ACC112 (cell line): ENCODE measurements at regions not wholly inside any gene's neighbourhood (a gene's known extent, or its start where the extent isn't known, plus 50 kb on each side); places are given as distances from the start of the nearest gene placed in this dataset.

Experiments
- H2AFZ ChIP-seq: fragments of 200-600 bp; sonication (generic); one replicate; pipeline ENCODE4 v1.6.0; 2017; ENCODE audit warnings: antibody characterized with exemption, low read length; ENCODE audit not compliant: unreplicated experiment
- H3K27ac ChIP-seq: fragments of 200-600 bp; sonication (generic); 2 replicates; pipeline ENCODE4 v1.5.1; 2014; ENCODE audit warnings: low read depth, mild to moderate bottlenecking, antibody characterized with exemption, low read length, moderate library complexity
- H3K27me3 ChIP-seq: fragments of 200-600 bp; sonication (generic); 2 replicates; pipeline ENCODE4 v1.6.1; 2014; ENCODE audit warnings: mild to moderate bottlenecking, antibody characterized with exemption, low read length, moderate library complexity, mixed read lengths; ENCODE audit not compliant: insufficient read depth
- H3K36me3 ChIP-seq: fragments of 200-600 bp; sonication (generic); 2 replicates; pipeline ENCODE4 v1.6.1; 2016; ENCODE audit warnings: mild to moderate bottlenecking, antibody characterized with exemption, low read length, moderate library complexity, mixed read lengths; ENCODE audit not compliant: insufficient read depth
- H3K4me1 ChIP-seq: fragments of 200-600 bp; sonication (generic); one replicate; pipeline ENCODE4 v1.6.1; 2016; ENCODE audit warnings: low read length, mixed read lengths; ENCODE audit not compliant: insufficient read depth, unreplicated experiment, control insufficient read depth
- H3K4me3 ChIP-seq: fragments of 200-600 bp; sonication (generic); 2 replicates; pipeline ENCODE4 v1.5.1; 2014; ENCODE audit warnings: mild to moderate bottlenecking, low read depth, low read length
- H3K79me2 ChIP-seq: fragments of 200-600 bp; sonication (generic); one replicate; pipeline ENCODE4 v1.6.0; 2016; ENCODE audit warnings: low read length; ENCODE audit not compliant: control insufficient read depth, unreplicated experiment, insufficient read depth

DNA sequence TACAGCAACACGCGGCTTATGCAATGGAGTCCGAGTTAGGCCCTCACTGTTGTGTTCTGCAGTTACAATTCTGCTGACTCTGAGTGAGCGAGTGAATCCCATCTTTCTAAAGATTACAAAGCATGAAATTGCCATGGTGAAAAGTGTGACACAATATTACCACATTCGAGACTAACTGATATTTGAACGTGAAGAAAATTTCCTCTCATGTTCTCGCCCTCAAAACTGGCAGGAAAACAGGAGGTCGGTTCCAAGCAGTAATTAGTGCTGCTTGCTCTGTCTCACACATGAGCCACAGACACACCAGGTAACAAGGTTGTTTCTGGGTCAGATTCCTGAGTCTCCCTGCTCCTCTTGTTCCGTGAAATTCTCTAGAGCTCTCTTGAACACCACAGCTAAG, 93.7 kb upstream of the RIOK3 start:
- no peaks in the 10 kb centered on the region for H3K36me3 ChIP-seq
- no peaks in the 10 kb centered on the region for H3K79me2 ChIP-seq
- peaks cover 9% of the 10 kb centered on the region for H3K4me1 ChIP-seq
- H3K27ac ChIP-seq = no peak overlapping the region
- no peak overlapping the region for H3K4me3 ChIP-seq
- no peak overlapping the region for H2AFZ ChIP-seq
- H3K27me3 ChIP-seq = no peaks in the 10 kb centered on the region

DNA sequence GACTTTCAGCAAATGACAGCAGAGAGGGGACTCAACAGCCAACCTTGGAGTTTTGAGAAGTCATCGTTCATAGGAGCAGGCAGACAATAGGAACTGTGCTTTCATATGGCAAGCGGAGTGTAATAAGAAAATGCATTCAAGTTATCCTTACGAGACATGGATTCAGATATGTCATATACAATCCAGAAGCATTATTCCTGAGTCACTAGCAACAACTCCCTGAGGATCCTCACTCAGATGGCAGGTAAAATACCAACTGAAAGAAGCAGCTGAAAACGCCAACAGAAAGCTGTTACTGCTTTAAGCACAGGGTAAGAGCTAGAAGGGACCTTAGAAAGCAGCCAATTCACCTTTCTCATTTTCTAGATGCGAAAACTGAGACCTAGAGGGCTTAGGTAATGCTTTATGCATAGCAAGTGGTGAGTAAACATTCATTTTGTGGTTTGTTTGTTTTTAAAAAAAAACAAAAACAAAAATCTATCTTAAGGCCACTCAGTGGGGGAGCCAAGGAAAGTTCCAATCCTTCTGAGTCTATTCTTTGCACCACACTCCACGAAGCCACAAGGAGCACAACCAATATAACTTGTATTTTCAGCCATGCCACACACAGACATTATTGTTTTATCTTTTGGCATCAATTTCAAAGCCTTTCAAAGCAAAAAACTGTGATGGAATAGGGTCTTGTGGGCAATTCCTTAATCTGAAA, 89.1 kb upstream of the RIOK3 start:
- no peaks in the 10 kb centered on the region for H3K79me2 ChIP-seq
- H3K36me3 ChIP-seq = no peaks in the 10 kb centered on the region
- H3K27me3 ChIP-seq = no peaks in the 10 kb centered on the region
- H3K4me3 ChIP-seq = no peak overlapping the region
- no peak overlapping the region for H3K27ac ChIP-seq
- H2AFZ ChIP-seq = no peak overlapping the region
- peaks cover 14% of the 10 kb centered on the region for H3K4me1 ChIP-seq

DNA sequence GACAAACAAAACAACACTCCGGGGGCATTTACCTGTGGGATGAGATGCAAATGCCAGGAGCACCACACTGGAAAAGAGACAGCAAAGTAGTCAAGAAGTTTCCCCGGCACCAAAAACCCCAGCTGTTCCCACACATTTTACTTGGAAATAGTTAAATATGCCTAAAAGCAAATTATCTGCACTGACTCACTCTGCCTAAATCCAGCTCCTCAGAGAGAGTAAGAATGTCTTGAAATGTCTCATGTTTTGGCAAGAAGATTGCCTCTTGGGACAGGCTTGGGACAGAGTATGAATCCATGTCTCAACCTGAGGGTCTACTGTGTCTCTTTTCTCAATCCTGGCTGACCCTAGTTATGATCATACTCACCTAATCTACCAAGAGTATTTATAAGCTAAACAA, 87.5 kb upstream of the RIOK3 start:
- H3K27ac ChIP-seq = peak overlapping the region; percentile 54
- H3K79me2 ChIP-seq = no peaks in the 10 kb centered on the region
- H3K36me3 ChIP-seq = peaks cover 3% of the 10 kb centered on the region; the same call in 1 of the 2 replicates
- H3K27me3 ChIP-seq = no peaks in the 10 kb centered on the region
- peak overlapping the region; percentile 14; the same call in 1 of the 2 replicates for H3K4me3 ChIP-seq
- no peak overlapping the region for H2AFZ ChIP-seq
- H3K4me1 ChIP-seq = peaks cover 14% of the 10 kb centered on the region

DNA sequence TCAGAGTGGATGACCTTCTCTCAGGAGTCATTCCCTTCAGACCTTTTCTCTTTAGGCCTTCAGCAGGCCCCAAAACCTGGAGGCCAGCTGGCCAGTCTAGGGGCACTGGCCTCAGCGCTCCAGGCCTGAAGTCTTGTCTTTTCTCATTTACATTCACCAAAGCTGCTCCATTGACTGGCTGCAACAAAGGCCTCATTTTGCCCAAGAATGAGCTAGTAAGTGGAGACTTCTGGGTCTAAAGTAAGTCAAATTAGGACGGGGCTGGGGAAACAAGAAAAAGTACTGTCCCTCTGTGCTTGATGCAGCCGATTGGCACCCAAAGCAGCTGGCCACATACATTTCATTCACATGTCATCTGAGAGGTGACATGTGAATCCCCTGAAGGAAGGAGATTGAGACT, 83.8 kb upstream of the RIOK3 start:
- Histone ChIP-seq H2AFZ (no peak overlapping the region), H3K36me3 (peaks cover 3% of the 10 kb centered on the region; the same call in 1 of the 2 replicates), H3K4me1 (peaks cover 14% of the 10 kb centered on the region), H3K27ac (no peak overlapping the region), H3K27me3 (no peaks in the 10 kb centered on the region), H3K4me3 (no peak overlapping the region), H3K79me2 (no peaks in the 10 kb centered on the region)

DNA sequence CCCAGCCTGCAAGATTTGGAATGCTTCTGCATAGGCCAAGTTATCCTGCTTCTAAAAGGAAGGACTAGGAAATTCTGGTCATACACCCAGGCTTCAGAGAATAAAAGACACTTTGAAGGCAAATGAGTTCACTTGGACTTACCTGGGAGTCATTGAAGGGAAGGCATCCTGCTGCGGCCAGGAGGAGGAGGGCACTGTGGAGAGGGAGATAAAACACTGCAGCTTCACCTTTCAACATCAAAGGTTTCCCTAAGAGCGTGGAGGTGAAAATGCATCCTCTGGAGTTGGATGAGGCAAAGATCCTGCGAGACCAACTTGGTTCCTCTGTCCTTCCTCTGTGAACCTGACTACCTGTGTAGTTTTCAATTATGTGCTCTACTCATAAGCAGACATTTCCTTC, 79.5 kb upstream of the RIOK3 start:
- Histone ChIP-seq H3K4me1 (peaks cover 16% of the 10 kb centered on the region), H3K4me3 (no peak overlapping the region), H2AFZ (no peak overlapping the region), H3K36me3 (peaks cover 3% of the 10 kb centered on the region; the same call in 1 of the 2 replicates), H3K27me3 (no peaks in the 10 kb centered on the region), H3K27ac (no peak overlapping the region), H3K79me2 (no peaks in the 10 kb centered on the region)

DNA sequence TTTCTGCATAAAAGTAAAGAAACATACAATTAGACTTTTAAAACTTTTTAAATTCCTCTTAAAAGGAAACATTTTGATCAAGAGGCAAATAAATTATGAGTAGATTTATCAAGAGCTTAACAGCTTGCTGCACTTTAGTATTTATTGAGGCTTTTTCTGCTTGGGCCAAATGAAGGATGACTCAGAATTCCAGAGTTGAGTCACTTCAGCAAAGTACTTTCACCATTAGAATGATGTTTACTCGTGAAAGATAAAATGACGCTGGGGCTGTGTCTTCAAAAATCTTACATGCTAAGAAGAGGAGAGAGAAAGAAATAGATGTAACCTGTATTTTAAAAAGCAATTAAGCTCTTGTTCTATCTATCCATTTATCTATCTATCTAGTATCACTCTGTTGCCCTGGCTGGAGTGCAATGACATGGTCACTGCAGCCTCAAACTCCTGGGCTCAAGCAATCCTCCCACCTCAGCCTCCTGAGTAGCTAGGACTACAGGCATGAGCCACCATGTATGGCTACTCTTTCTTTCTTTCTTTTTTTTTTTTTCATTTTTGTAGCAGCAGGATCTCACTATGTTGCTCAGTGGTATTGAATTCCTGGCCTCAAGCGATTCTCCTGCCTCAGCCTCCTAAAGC, 75.3 kb upstream of the RIOK3 start:
- no peaks in the 10 kb centered on the region for H3K27me3 ChIP-seq
- peak overlapping the region; percentile 42 for H3K4me3 ChIP-seq
- H3K4me1 ChIP-seq = peaks cover 35% of the 10 kb centered on the region
- H3K79me2 ChIP-seq = no peaks in the 10 kb centered on the region
- peak overlapping the region; percentile 87 for H3K27ac ChIP-seq
- no peaks in the 10 kb centered on the region for H3K36me3 ChIP-seq
- H2AFZ ChIP-seq = no peak overlapping the region

DNA sequence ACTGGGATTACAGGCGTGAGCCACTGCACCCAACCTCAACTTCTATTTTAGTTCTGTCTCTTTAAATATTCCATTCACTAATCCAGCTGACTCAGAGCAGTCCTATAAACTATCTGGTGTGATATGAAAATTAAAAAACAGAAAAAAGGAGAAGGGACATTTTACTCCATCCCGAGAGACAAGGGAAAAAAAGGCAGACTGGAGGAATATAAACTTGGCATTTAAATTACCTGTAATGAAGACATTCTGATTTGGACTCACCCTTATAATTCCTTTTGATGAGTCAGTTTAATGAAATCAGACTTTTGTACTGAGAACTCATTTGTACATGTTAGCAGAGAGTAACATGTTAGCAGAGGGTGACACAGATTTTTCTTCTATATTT, 74.8 kb upstream of the RIOK3 start:
- Histone ChIP-seq H3K27ac (peak overlapping the region; percentile 87), H3K36me3 (no peaks in the 10 kb centered on the region), H3K79me2 (no peaks in the 10 kb centered on the region), H3K4me1 (peaks cover 35% of the 10 kb centered on the region), H3K27me3 (no peaks in the 10 kb centered on the region), H2AFZ (no peak overlapping the region), H3K4me3 (peak overlapping the region; percentile 42)

DNA sequence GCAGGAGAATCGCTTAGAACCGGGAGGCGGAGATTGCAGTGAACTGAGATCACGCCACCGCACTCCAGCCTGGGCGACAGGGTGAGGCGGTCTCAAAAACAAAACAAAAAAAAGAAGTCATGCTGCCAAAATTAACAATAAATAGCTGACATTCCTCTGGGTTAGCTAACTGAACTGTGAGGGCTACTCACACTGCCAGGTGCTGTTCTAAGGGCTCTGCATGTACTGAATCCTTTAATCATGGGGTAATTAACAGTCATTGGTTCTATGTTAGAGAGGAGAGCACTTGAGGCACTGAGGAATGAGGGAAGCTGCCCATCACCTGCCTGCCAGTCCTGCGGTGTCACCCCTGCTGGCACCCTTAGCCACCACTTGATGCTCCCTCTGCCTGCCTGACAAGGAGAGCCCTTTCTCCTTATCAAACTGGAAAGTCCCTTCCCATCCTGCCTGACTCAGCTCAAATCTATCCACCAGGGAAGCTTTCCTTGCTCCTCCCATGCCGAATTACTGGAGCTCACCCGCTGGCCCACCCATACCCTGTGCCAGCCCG, 73.0 kb upstream of the RIOK3 start:
- Histone ChIP-seq H3K4me3 (no peak overlapping the region), H3K4me1 (peaks cover 35% of the 10 kb centered on the region), H2AFZ (no peak overlapping the region), H3K27ac (peak overlapping the region; percentile 87), H3K36me3 (no peaks in the 10 kb centered on the region), H3K27me3 (no peaks in the 10 kb centered on the region), H3K79me2 (no peaks in the 10 kb centered on the region)

DNA sequence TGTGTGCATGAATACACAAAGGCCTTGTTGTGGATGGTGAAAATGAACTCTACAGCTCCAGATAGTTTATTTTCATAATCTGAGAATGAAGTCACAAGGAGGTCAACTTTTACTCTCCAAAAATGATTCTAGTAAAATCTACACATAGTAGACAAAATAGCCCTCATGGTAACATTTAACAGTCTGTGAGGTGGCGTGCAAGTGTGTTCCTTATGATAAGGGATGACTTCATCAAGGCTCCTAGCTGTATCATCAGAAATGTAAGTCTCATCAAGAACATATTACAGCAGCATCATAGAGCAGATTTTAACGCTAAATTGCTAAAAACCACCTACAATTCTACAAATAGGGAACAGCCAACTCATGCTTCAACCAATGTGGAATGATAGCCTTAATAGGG, 72.3 kb upstream of the RIOK3 start:
- peak overlapping the region; percentile 87 for H3K27ac ChIP-seq
- H2AFZ ChIP-seq = no peak overlapping the region

DNA sequence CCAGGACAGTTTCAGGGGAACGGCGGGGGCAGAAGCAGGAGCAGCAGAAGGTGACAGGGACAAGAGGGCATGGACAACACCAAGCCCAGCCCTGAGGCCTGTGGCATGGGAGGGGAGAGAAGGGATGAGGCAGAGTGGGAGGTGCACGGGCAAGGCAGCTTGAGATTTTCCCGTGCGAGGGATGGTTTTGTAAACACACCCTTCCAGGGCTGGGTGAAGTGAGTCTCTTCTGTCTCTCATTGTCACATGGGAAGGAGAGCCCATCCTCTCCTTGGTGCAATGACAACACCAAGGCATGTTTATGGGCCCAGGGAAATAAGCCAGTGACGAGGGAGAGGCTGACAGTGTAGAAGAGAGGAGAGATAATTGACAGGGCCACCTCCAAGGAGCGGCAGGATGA, 69.6 kb upstream of the RIOK3 start:
- H2AFZ ChIP-seq = no peak overlapping the region
- no peak overlapping the region for H3K4me3 ChIP-seq
- H3K79me2 ChIP-seq = no peaks in the 10 kb centered on the region
- no peaks in the 10 kb centered on the region for H3K36me3 ChIP-seq
- peaks cover 27% of the 10 kb centered on the region for H3K4me1 ChIP-seq
- no peak overlapping the region for H3K27ac ChIP-seq
- no peaks in the 10 kb centered on the region for H3K27me3 ChIP-seq

More for the DNA sequence above, 72.3 kb upstream of the RIOK3 start:
- no peaks in the 10 kb centered on the region for H3K79me2 ChIP-seq
- H3K4me3 ChIP-seq = no peak overlapping the region
- H3K27me3 ChIP-seq = no peaks in the 10 kb centered on the region
- no peaks in the 10 kb centered on the region for H3K36me3 ChIP-seq
- peaks cover 35% of the 10 kb centered on the region for H3K4me1 ChIP-seq
